GM12865 (cell line): ENCODE measurements at regions not wholly inside any gene's neighbourhood (a gene's known extent, or its start where the extent isn't known, plus 50 kb on each side); places are given as distances from the start of the nearest gene placed in this dataset.

Experiments
- DNase-seq: peaks from one replicate; pipeline ENCODE4 v3.0.0; 2010; ENCODE audit warnings: low read depth
- H3K4me3 ChIP-seq: 2 replicates; pipeline ENCODE4 v1.5.1; 2011; ENCODE audit warnings: mild to moderate bottlenecking, low read depth, low read length, control low read depth
- TF ChIP-seq, protein P1 (sequence below): IDR thresholded peaks from 2 replicates; pipeline ENCODE4 v1.5.1; 2011; ENCODE audit warnings: low read length, control low read depth, low read depth, inconsistent platforms; ENCODE audit not compliant: insufficient read depth; ENCODE audit errors: missing control alignments

DNA sequence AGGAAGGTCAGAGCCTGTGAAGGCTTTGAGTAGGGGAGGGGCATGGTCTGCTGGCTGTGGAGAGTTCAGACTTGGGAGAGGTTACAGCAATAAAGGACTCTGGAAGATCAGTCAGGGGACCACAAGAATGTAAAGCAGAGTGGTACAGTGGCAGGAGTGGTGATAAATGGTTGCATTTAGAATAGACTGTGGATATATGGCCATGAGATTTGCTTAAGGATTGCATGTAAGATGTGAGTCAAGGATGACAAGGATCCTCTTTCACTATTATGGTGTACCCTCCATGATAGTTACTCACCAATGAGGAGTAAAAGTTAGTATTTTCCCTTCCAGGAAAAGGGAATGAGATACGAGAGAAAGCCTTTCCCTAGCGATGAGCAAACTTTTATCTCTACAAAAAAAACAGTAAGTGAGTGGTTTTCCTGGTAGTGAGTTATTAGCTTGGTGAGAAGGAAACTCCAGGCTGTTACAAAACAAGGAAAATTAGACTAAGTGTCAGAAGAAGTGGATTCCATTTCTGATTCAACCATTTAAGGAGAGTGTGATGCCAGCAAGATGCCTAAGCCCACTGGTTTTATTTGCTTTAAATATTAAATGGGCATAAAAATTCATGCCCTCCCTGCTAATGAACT is 818.0 kb upstream of the ACVR2A start:
- H3K4me3 ChIP-seq: no peak overlapping the region
- TF ChIP-seq, protein P1, sequence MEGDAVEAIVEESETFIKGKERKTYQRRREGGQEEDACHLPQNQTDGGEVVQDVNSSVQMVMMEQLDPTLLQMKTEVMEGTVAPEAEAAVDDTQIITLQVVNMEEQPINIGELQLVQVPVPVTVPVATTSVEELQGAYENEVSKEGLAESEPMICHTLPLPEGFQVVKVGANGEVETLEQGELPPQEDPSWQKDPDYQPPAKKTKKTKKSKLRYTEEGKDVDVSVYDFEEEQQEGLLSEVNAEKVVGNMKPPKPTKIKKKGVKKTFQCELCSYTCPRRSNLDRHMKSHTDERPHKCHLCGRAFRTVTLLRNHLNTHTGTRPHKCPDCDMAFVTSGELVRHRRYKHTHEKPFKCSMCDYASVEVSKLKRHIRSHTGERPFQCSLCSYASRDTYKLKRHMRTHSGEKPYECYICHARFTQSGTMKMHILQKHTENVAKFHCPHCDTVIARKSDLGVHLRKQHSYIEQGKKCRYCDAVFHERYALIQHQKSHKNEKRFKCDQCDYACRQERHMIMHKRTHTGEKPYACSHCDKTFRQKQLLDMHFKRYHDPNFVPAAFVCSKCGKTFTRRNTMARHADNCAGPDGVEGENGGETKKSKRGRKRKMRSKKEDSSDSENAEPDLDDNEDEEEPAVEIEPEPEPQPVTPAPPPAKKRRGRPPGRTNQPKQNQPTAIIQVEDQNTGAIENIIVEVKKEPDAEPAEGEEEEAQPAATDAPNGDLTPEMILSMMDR: no peak
- DNase-seq: no peak

DNA sequence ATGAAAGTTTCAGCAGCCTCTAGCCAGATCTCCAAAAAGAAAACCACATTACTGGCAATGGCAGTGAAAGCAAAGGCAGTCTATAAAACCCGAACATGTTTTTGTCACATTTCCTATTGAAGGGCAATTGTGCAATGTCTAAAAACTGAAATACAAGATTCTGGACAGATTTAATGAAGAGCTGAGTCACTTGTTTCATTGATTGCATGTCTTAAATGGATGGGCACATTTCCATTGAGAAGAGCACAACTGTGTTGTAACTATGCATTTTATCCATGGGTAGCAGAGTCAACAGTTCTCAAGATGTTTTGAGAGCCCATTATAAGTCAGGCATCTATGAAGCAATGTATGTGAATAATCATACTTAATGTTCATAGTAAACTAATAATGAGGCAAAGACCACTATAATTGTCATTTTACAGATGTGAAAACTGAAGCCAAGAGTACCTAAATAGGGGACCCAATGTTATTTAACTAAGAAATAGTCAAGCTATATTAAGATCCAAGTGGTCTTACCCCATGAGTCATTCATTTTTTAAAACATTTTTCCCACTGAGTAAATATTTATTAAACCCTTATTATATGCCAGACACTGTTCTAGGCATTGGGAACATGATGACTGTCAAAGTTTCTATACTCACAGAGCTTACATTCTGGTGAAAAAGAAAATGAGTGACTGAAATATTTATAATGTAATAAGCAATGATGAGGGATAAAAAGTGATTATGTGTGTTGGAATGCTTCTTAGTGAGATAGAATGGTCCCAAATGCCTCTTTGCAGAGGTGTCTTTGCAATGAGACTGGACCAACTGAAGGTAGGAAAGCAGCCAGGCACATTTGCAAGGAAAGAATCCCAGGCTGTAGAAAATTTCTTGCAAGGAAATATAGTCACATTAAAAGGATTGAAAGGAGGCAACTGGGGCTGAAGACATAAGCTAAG is 818.9 kb upstream of the ACVR2A start:
- TF ChIP-seq, protein P1: no peak
- no peak for DNase-seq
- no peak overlapping the region for H3K4me3 ChIP-seq

DNA sequence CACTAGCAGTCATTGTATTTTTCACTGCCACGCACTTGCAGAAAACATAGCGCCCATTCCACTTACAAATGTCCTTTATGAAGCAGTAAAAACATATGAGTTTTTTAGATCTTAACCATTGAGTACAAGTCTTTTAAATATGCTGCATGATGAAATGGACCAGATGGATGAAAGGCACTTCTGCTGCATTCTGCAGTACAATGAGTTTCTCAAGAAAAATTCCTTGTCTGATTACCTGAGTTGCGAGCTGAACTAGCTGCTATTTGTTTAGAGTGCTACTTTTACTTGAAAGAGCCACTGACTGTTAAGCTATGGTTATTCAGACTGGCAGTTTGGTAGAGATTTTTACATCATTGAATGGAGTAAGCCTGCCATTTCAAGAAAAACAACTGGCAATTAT is 825.5 kb upstream of the ACVR2A start:
- TF ChIP-seq, protein P1: no peak
- DNase-seq: no peak
- H3K4me3 ChIP-seq: no peak overlapping the region

DNA sequence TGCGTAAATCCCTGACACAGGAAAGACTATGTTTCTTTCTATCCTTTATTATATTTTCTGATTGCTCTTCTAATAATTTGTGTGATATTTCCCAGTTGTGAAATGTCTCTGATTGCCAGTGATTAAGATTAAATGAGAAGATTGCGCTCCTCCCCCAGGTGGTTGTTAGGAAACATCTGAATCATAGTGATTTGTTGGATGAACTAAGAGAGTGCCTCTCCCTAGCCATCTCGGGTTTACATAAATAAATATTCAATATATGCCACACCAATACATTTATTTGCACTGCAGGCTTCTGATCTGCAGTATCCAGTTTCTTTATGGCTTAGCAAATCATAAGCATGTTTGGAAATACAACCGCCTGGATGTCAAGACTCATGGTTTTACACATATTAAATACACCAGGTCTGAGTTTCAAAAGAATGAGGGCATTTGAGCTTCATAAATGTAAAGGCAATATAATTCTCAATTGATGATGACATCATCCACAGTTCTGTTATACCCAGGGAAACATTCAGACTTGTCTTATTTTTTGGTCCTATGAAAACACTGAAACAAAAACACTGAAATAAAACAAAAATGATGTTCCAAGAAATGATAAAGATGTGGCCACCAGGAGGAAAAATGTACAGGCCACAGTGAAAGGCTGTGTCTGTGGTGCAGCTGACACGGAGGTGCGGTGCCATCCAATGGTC is 826.7 kb upstream of the ACVR2A start:
- no peak overlapping the region for H3K4me3 ChIP-seq
- TF ChIP-seq, protein P1: no peak
- DNase-seq: no peak

DNA sequence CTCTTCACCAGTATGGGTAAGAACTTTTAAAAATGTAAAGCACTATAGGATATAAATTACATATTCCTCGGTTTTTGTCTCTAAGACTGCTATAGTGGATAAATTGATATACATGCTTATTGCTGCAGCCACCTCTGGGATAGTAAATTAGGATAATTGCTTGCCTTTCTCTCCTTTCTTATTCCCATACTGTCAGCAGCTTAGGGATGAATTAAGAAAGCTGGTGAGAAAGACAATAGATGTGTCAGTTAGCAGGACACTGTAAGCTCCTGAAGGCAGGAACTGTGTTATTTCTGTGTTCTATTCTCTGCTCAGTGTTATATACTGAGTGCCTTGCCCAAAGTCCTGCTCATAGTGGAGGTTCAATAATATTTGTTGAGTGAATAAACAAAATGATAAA is 828.6 kb upstream of the ACVR2A start:
- H3K4me3 ChIP-seq: no peak overlapping the region
- DNase-seq: no peak
- TF ChIP-seq, protein P1: no peak

DNA sequence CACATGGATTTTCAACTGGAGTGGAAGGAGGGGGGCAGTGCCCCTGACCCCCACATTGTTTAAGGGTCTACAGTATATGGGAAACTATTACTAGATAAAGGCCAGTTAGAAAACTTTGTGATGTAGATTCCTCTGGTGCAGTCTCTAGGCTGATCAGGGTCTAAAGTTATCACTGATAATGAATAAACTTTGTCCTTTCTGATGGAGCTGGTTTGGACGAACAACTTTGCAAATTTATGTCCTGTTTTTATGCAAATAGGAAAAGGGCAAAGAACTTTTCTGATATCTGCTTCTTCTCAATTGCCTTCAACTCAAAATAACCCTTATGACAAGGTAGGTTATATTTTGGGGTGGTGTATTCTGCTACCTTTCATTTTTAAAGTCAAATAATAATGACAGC is 829.2 kb upstream of the ACVR2A start:
- TF ChIP-seq, protein P1: no peak
- no peak overlapping the region for H3K4me3 ChIP-seq
- DNase-seq: no peak
